ENCODE measurements at regions not wholly inside any gene's neighbourhood (a gene's known extent, or its start where the extent isn't known, plus 50 kb on each side); places are given as distances from the start of the nearest gene placed in this dataset.

DNA sequence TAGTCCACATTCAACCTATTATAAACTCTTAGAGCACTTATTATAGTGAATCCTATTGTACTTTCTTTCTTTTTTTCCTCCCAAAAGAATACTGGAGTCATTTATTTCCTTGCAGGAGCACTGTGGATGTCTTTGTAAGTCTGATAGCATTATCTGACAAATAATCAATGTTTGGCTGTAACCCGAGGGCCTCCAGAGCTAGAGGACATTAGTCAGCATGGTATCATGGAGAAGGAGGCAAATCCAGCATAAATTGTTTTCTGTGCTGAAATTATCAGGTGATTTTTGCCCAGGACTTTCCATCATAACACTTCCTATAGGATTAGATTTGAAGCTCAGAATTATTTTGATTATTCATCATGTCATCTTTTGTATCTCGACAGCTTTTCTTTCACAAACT is 551.0 kb downstream of the ZNF608 start:
- TF ChIP-seq KLF9 (tag by site-specific recombination; IDR thresholded peaks at IDR 0.05; ENCODE audit: low read depth), result no peak
- no peak for TF ChIP-seq ZNF138 (tag by site-specific recombination; IDR thresholded peaks at IDR 0.05; ENCODE audit: borderline replicate concordance)
- no peak for TF ChIP-seq ZNF146 (tag by site-specific recombination; IDR thresholded peaks at IDR 0.05)
- TF ChIP-seq YY1 (tag by site-specific recombination; IDR thresholded peaks at IDR 0.05), result no peak
- no peak for TF ChIP-seq KLF16 (tag by site-specific recombination; IDR thresholded peaks at IDR 0.05)
- TF ChIP-seq ZNF596 (tag by site-specific recombination; IDR thresholded peaks at IDR 0.05), result no peak

Data from HEK293 (cell line).